KMS-11 (cell line): ENCODE measurements at regions not wholly inside any gene's neighbourhood (a gene's known extent, or its start where the extent isn't known, plus 50 kb on each side); places are given as distances from the start of the nearest gene placed in this dataset.

Source experiments
- H2AFZ ChIP-seq: fragments of 200-600 bp; sonication (generic); 2 replicates; pipeline ENCODE4 v1.6.1; 2016; ENCODE audit warnings: antibody characterized with exemption, mixed run types, low read depth
- H3K27ac ChIP-seq: fragments of 200-600 bp; sonication (generic); 2 replicates; pipeline ENCODE4 v1.6.1; 2016; ENCODE audit warnings: mild to moderate bottlenecking, mixed run types
- H3K27me3 ChIP-seq: fragments of 200-600 bp; sonication (generic); 2 replicates; pipeline ENCODE4 v1.6.1; 2017; ENCODE audit warnings: mild to moderate bottlenecking, low read depth, mixed run types, moderate library complexity; ENCODE audit not compliant: insufficient read depth
- H3K36me3 ChIP-seq: fragments of 200-600 bp; sonication (generic); 2 replicates; pipeline ENCODE4 v1.6.1; 2017; ENCODE audit warnings: mild to moderate bottlenecking, mixed run types; ENCODE audit not compliant: insufficient read depth
- H3K4me1 ChIP-seq: fragments of 200-600 bp; sonication (generic); 2 replicates; pipeline ENCODE4 v1.6.1; 2016; ENCODE audit warnings: mild to moderate bottlenecking, low read depth, mixed run types; ENCODE audit not compliant: poor library complexity, severe bottlenecking
- H3K4me2 ChIP-seq: fragments of 200-600 bp; sonication (generic); 2 replicates; pipeline ENCODE4 v1.7.0; 2016; ENCODE audit warnings: mild to moderate bottlenecking, mixed run types
- H3K4me3 ChIP-seq: fragments of 200-600 bp; sonication (generic); IDR thresholded peaks from 2 replicates; pipeline ENCODE4 v1.6.1; 2017; ENCODE audit warnings: low read depth, low read length, mixed read lengths; ENCODE audit not compliant: insufficient read depth
- H3K79me2 ChIP-seq: fragments of 200-600 bp; sonication (generic); 2 replicates; pipeline ENCODE4 v1.6.1; 2016; ENCODE audit warnings: low read depth, mixed run types; ENCODE audit not compliant: insufficient read depth
- H3K9ac ChIP-seq: fragments of 200-600 bp; sonication (generic); 2 replicates; pipeline ENCODE4 v1.6.1; 2016; ENCODE audit warnings: mild to moderate bottlenecking, mixed run types
- H4K20me1 ChIP-seq: fragments of 200-600 bp; sonication (generic); 2 replicates; pipeline ENCODE4 v1.6.1; 2016; ENCODE audit warnings: mild to moderate bottlenecking, mixed run types; ENCODE audit not compliant: insufficient read depth
- CTCF ChIP-seq: fragments of 200-600 bp; sonication (generic); conservative IDR thresholded peaks from 2 replicates; pipeline ENCODE4 v1.6.1; 2017; ENCODE audit warnings: low read depth, mild to moderate bottlenecking, antibody characterized with exemption, low read length, moderate library complexity, mixed read lengths

DNA sequence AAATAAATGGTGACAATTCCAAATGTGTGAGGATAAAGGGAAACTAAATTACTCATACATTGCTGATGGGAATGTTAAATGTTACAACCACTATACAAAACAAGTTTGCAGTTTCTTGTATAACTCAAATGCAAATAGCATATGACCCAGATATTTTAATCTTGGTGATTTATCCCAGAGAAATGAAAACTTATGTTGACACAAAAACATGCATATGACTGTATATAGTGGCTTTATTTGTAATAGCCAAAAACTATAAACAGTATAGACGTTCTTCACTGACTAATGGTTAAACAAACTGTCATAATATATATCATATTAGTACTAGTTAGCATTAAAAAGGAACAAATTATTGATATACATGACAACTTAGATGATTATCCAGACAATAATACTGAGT, 619.2 kb downstream of the PDHA2 start:
- no peak overlapping the region for H2AFZ ChIP-seq
- no peaks in the 10 kb centered on the region for H3K36me3 ChIP-seq

DNA sequence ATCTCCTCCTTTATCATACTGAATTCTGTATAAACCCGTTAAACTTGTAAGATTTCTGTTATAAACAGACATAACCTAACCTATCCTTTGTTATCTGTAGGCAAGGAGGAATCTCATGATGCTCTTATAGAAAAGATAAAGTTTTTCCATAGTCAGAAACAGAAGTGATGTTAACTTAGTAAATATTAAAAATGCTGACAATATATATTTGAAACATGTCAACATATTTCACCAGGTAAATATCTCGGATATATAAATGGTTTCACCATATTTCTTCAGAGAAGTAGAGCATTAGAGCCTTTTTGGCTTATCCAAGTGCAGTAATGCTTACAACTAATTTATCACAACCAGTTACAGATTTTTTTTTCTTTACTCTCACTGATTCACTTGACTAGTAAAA, 625.9 kb downstream of the PDHA2 start:
- Histone ChIP-seq H4K20me1 (no peaks in the 10 kb centered on the region), H3K27me3 (no peaks in the 10 kb centered on the region)

More for the DNA sequence above, 619.2 kb downstream of the PDHA2 start:
- Histone ChIP-seq H3K4me1 (no peaks in the 10 kb centered on the region), H3K79me2 (no peaks in the 10 kb centered on the region), H3K27me3 (no peaks in the 10 kb centered on the region), H4K20me1 (no peaks in the 10 kb centered on the region), H3K4me2 (no peak overlapping the region), H3K9ac (no peak overlapping the region), H3K4me3 (no peak overlapping the region), H3K27ac (no peak overlapping the region)
- no peak for TF ChIP-seq CTCF

GRCh38 chr4:96471956-96472867, 632.3 kb downstream of the PDHA2 start:
- H3K79me2 ChIP-seq = no peaks in the 10 kb centered on the region
- no peak overlapping the region for H3K4me3 ChIP-seq
- H3K27ac ChIP-seq = no peak overlapping the region
- H3K4me1 ChIP-seq = no peaks in the 10 kb centered on the region
- no peak overlapping the region for H3K4me2 ChIP-seq
- H3K9ac ChIP-seq = no peak overlapping the region
- TF ChIP-seq CTCF = no peak
- no peaks in the 10 kb centered on the region for H3K27me3 ChIP-seq
- no peak overlapping the region for H2AFZ ChIP-seq
- no peaks in the 10 kb centered on the region for H3K36me3 ChIP-seq
- no peaks in the 10 kb centered on the region for H4K20me1 ChIP-seq

More for the DNA sequence above, 625.9 kb downstream of the PDHA2 start:
- Histone ChIP-seq H3K4me2 (no peak overlapping the region), H3K27ac (no peak overlapping the region), H2AFZ (no peak overlapping the region), H3K4me1 (no peaks in the 10 kb centered on the region), H3K79me2 (no peaks in the 10 kb centered on the region), H3K4me3 (no peak overlapping the region), H3K9ac (no peak overlapping the region), H3K36me3 (no peaks in the 10 kb centered on the region)
- no peak for TF ChIP-seq CTCF

DNA sequence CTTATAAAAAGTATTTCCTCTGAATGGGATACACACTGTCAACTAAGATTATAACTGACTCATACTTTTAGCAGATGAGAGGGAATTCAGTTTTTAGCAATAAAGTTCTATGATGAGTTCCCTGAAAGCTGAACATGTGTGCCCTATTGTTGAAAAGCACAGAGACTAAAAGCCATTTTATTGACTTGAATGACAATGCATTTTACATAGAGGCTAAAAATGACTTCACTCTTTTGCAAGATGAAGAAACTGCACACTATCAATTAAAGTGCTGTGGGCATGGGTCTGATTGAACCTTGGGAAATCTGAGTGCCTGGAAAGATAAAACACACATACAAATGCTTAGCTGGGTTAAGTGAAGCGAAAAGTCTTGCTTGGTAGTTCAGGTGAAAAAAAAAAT, 633.4 kb downstream of the PDHA2 start:
- H4K20me1 ChIP-seq = no peaks in the 10 kb centered on the region
- no peak overlapping the region for H3K4me3 ChIP-seq
- no peak overlapping the region for H3K9ac ChIP-seq
- H2AFZ ChIP-seq = no peak overlapping the region
- H3K36me3 ChIP-seq = no peaks in the 10 kb centered on the region
- H3K4me2 ChIP-seq = no peak overlapping the region
- H3K27me3 ChIP-seq = no peaks in the 10 kb centered on the region
- no peak for TF ChIP-seq CTCF
- H3K27ac ChIP-seq = no peak overlapping the region
- no peaks in the 10 kb centered on the region for H3K79me2 ChIP-seq
- H3K4me1 ChIP-seq = no peaks in the 10 kb centered on the region
